Astrocyte (in vitro differentiated cells and primary cell): ENCODE measurements at regions not wholly inside any gene's neighbourhood (a gene's known extent, or its start where the extent isn't known, plus 50 kb on each side); places are given as distances from the start of the nearest gene placed in this dataset.
"Not testable (repeated sequence)": the region's sequence is repeated elsewhere in the genome, so short reads cannot be mapped to it uniquely, and the experiment has no call there.

Experiments
- CTCF ChIP-seq: IDR thresholded peaks from 2 replicates; pipeline ENCODE4 v1.5.1; 2011; ENCODE audit warnings: low read depth, mild to moderate bottlenecking, inconsistent platforms, low read length, moderate library complexity; ENCODE audit not compliant: insufficient read depth
- EZH2 ChIP-seq: IDR thresholded peaks from 2 replicates; pipeline ENCODE4 v1.6.1; 2012; ENCODE audit warnings: mild to moderate bottlenecking, low read length, inconsistent platforms; ENCODE audit not compliant: insufficient read depth

- not testable (repeated sequence) for TF ChIP-seq CTCF, EZH2
Observed at GRCh38 chr16:29227751-29228663, 178.5 kb downstream of the NPIPB11 start.
